Upper lobe of right lung (tissue), 1 donor: ENCODE measurements at regions not wholly inside any gene's neighbourhood (a gene's known extent, or its start where the extent isn't known, plus 50 kb on each side); places are given as distances from the start of the nearest gene placed in this dataset.
"Not testable (repeated sequence)": the region's sequence is repeated elsewhere in the genome, so short reads cannot be mapped to it uniquely, and the experiment has no call there.

Experiments
- ATAC-seq: fragments of 200-7000 bp; cut with Tn5 transposase; one replicate; pipeline ENCODE4 v1.9.1; 2020; ENCODE audit warnings: mild to moderate bottlenecking, moderate library complexity
- DNase-seq: peaks from one replicate; pipeline ENCODE4 v3.0.0-alpha.2; 2020
- H3K27ac ChIP-seq: fragments of 200-600 bp; one replicate; pipeline ENCODE4 v1.8.0; 2022
- H3K27me3 ChIP-seq: fragments of 200-600 bp; one replicate; pipeline ENCODE4 v1.8.0; 2022; ENCODE audit warnings: mild to moderate bottlenecking
- H3K36me3 ChIP-seq: fragments of 200-600 bp; one replicate; pipeline ENCODE4 v1.8.0; 2022
- H3K4me1 ChIP-seq: fragments of 200-600 bp; one replicate; pipeline ENCODE4 v1.8.0; 2022
- H3K4me3 ChIP-seq: fragments of 200-600 bp; one replicate; pipeline ENCODE4 v1.8.0; 2022; ENCODE audit warnings: mild to moderate bottlenecking
- H3K9me3 ChIP-seq: fragments of 200-600 bp; one replicate; pipeline ENCODE4 v1.8.0; 2022
- intact Hi-C: fragments of 100-400 bp; cut with DNase I; formaldehyde crosslinking; loops from one replicate; pipeline ENCODE4 v1.11.0; 2022
- TF ChIP-seq, protein P1 (sequence below): fragments of 200-600 bp; IDR thresholded peaks from one replicate; pipeline ENCODE4 v1.8.0; 2022; ENCODE audit warnings: antibody characterized with exemption
- donor health status: DM: no; HTN: yes; CAD: no; lungs with severe emphysema.

DNA sequence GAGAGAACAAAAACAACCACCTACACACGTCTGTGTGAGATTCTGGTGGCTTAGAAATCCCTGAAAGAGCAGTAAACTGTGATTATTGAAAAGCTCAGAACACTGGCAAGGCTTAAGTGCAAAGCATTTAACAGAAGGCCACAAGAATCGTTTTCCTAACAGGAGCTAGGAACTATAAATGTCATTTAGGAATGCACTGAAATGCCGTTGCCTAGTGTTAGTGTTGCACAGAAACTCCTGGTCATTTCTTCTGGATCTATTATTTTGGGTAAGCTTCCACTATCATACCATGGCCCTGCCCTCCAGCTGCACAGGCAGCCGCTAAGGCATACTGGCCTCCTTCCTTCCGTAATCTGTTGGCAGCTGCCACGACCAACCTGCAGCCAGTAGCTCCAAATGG, 923.2 kb downstream of the NLGN4X start:
- H3K9me3 ChIP-seq = no peaks in the 10 kb centered on the region
- ATAC-seq (no peak), DNase-seq (no peak)
- H3K4me1 ChIP-seq = no peaks in the 10 kb centered on the region
- H3K4me3 ChIP-seq = no peak overlapping the region
- intact Hi-C loops = no loop called here
- no peaks in the 10 kb centered on the region for H3K27me3 ChIP-seq
- H3K27ac ChIP-seq = no peak overlapping the region
- TF ChIP-seq, protein P1, sequence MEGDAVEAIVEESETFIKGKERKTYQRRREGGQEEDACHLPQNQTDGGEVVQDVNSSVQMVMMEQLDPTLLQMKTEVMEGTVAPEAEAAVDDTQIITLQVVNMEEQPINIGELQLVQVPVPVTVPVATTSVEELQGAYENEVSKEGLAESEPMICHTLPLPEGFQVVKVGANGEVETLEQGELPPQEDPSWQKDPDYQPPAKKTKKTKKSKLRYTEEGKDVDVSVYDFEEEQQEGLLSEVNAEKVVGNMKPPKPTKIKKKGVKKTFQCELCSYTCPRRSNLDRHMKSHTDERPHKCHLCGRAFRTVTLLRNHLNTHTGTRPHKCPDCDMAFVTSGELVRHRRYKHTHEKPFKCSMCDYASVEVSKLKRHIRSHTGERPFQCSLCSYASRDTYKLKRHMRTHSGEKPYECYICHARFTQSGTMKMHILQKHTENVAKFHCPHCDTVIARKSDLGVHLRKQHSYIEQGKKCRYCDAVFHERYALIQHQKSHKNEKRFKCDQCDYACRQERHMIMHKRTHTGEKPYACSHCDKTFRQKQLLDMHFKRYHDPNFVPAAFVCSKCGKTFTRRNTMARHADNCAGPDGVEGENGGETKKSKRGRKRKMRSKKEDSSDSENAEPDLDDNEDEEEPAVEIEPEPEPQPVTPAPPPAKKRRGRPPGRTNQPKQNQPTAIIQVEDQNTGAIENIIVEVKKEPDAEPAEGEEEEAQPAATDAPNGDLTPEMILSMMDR = no peak
- no peaks in the 10 kb centered on the region for H3K36me3 ChIP-seq

DNA sequence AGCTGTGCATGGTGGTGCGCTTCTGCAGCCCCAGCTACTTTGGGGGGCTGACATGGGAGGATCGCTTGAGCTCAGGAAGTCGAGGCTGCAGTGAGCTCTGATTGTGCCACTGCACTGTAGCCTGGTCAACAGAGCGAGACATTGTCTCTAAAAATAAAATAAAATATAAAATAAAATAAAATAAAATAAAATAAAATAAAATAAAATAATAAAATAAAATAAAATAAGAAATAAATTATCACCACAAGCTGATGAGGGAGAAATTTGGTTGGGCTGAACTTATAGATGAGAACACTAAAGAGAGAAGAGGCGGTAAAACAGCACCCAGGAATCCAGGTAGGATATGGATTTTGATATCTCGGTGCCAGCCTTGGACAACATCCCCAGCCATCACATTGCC, 933.7 kb downstream of the NLGN4X start:
- TF ChIP-seq, protein P1 = no peak
- no peak overlapping the region for H3K27ac ChIP-seq
- no peaks in the 10 kb centered on the region for H3K27me3 ChIP-seq
- H3K36me3 ChIP-seq = no peaks in the 10 kb centered on the region
- ATAC-seq (no peak), DNase-seq (no peak)
- intact Hi-C loops = no loop called here
- no peaks in the 10 kb centered on the region for H3K4me1 ChIP-seq
- H3K4me3 ChIP-seq = no peak overlapping the region
- no peaks in the 10 kb centered on the region for H3K9me3 ChIP-seq

DNA sequence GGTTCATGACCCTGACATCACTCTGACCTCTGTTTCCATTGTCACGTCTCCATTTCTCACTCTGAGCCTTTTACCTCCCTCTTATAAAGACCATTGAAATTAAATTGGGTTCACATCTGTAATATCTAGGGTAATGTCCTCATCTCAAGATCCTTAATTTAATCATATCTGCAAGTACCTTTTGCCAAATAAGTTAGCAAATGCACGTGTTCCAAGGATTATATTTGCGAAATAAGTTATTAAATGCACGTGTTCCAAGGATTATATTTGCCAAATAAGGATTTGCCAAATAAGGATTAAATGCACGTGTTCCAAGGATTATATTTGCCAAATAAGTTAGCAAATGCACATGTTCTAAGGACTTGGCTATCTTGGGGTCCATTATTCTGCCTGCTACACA, 938.0 kb downstream of the NLGN4X start:
- Histone ChIP-seq H3K4me3 (no peak overlapping the region), H3K27me3 (no peaks in the 10 kb centered on the region), H3K36me3 (no peaks in the 10 kb centered on the region), H3K9me3 (no peaks in the 10 kb centered on the region), H3K27ac (no peak overlapping the region), H3K4me1 (no peaks in the 10 kb centered on the region)
- ATAC-seq (no peak), DNase-seq (no peak)
- TF ChIP-seq, protein P1 = no peak
- intact Hi-C loops = no loop called here

DNA sequence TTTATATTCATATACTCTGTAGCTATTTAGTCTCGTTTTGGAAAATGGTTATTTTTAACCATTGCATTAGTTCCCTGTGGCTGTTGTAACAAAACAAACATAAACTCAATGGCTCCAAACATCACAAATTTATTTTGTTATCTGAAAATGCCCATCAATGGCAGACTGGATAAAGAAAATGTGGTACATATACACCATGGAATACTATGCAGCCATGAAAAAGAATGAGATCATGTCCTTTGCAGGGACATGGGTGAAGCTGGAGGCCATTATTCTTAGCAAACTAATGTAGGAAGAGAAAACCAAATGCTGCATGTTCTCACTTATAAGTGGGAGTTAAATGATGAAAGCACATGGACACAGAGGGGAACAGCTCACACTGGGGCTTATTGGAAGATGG, 938.7 kb downstream of the NLGN4X start:
- ATAC-seq, DNase-seq, intact Hi-C loops: not testable (repeated sequence)

DNA sequence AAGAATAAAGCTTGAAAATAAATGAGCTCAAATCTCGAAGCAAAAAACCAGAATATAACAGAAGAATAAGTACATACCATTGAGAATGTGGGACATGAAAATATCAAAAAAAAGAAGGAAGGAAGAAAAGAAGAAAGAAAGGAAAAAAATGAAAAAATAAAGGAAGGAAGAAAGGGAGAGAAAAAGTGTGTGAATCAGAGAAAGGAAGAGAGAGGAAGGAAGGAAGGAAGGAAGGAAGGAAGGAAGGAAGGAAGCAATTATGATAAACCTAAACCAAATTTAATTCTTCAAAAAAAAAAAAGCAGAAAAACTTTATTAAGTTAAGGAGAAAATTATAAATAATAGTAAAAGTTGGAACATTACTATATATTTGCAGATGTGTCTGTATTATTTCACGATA, 949.8 kb downstream of the NLGN4X start:
- Histone ChIP-seq H3K4me1 (no peaks in the 10 kb centered on the region), H3K9me3 (no peaks in the 10 kb centered on the region), H3K36me3 (no peaks in the 10 kb centered on the region), H3K4me3 (no peak overlapping the region), H3K27ac (no peak overlapping the region), H3K27me3 (no peaks in the 10 kb centered on the region)
- ATAC-seq (no peak), DNase-seq (no peak)
- TF ChIP-seq, protein P1 = no peak
- intact Hi-C loops = no loop called here

More for the DNA sequence above, 938.7 kb downstream of the NLGN4X start:
- H3K27ac ChIP-seq, H3K4me1 ChIP-seq, H3K27me3 ChIP-seq, H3K36me3 ChIP-seq, H3K4me3 ChIP-seq, H3K9me3 ChIP-seq: not testable (repeated sequence)

DNA sequence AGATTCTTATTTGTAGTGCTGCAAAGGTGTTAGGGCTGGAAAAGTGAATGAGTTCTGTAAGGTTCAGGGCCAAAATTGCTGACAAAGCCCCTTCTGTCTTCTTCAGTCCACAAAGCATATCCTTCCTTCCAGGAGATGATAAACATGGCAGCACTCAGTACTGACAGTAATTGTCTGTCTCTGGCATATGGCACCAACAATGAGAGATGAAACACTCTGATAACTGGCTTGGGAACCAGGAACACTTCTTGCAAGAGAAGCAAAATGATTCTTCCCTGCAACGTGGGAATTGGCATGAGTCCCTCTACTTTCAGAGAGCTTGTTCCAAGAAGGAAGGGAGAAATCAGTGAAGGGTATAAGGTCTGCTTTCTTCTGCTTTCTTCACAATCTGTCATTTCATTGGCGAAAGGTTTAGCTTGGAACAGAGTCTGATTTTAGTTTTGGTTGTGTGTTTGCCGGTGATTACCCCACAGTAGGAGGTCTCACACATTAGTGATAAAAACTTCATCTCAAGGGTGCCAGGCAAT, 963.3 kb downstream of the NLGN4X start:
- DNase-seq = no peak
- Histone ChIP-seq H3K4me1 (no peaks in the 10 kb centered on the region), H3K4me3 (no peak overlapping the region), H3K27me3 (no peaks in the 10 kb centered on the region), H3K9me3 (no peaks in the 10 kb centered on the region), H3K36me3 (no peaks in the 10 kb centered on the region), H3K27ac (no peak overlapping the region)
- ATAC-seq = no peak
- intact Hi-C loops = no loop called here
- TF ChIP-seq, protein P1 = no peak
